ENCODE measurements at regions not wholly inside any gene's neighbourhood (a gene's known extent, or its start where the extent isn't known, plus 50 kb on each side); places are given as distances from the start of the nearest gene placed in this dataset.

GRCh38 chr2:143937723-143938350 lies 582.1 kb downstream of the ZEB2 start:
- TF ChIP-seq CTCF (conservative IDR thresholded peaks at IDR 0.05; ENCODE audit: low read depth, low read length) (no peak), EZH2phosphoT487 (IDR thresholded peaks at IDR 0.05; ENCODE audit: borderline replicate concordance, low read length) (no peak), EZH2 (IDR thresholded peaks at IDR 0.05; ENCODE audit: low read length, unreplicated experiment) (no peak)

Data from PC-3 (cell line).